ENCODE measurements at regions not wholly inside any gene's neighbourhood (a gene's known extent, or its start where the extent isn't known, plus 50 kb on each side); places are given as distances from the start of the nearest gene placed in this dataset.

DNA sequence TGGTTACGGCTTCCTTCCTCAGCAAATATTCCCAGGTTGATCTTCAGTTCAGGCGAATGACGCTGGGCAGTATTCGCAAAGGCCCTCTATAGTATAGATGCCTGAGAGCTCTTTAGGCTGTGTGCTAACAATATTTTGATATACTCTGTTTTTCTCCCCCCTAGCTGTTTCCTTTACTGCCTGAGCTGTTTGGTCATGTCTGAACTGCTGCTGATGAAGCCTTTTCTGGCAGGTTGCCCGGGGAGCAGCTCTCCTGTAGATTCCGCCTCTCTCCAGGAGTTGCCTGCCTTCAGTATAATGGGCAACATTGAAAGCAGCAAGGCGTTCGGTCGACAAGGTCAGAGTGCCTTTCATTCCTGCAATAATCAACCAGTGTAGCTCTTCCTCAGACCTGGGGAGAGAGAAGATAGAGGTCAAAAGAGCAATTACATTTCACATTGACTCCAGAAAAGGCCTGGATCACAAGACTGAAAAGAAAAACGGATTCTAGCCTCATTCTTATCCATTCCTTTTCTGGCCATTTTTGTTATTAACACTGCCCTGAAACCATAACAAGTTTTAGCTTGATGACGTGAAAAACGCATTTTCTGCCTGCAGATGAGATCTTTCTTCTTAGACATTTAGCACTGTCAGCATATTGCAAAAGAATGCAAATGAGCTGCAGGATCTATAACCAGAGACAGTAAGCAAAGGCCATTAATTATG is 60.1 kb upstream of the ZNF608 start:
- TF ChIP-seq POLR2A (IDR thresholded peaks at IDR 0.05) (no peak), CTCF (IDR thresholded peaks at IDR 0.05) (no peak)

All from lower leg skin (tissue), 3 donors.